Right lobe of liver (tissue), 6 donors: ENCODE measurements at regions not wholly inside any gene's neighbourhood (a gene's known extent, or its start where the extent isn't known, plus 50 kb on each side); places are given as distances from the start of the nearest gene placed in this dataset.

Experiments used
- ATAC-seq, 4 donors: fragments of 200-7000 bp; cut with Tn5 transposase; one replicate each; pipeline ENCODE4 v1.9.1; 2020; ENCODE audit warnings: mild to moderate bottlenecking in 4 of 4, moderate library complexity in 4 of 4
- DNase-seq, 3 donors: peaks; one replicate each; pipeline ENCODE4 v3.0.0-alpha.2; 2020
- H3K27ac ChIP-seq, 3 donors: fragments of 200-600 bp; one replicate each; pipeline ENCODE4 v1.8.0; 2022
- H3K27me3 ChIP-seq, 2 donors: fragments of 200-600 bp; one replicate each; pipeline ENCODE4 v1.8.0; 2022
- H3K36me3 ChIP-seq, 4 donors: fragments of 200-600 bp; sonication (generic) in 1 of 4; one replicate each; pipeline versions ENCODE4 v1.5.1 to v1.8.0; 2017 to 2022; ENCODE audit warnings: control low read depth in 1 of 4
- H3K4me1 ChIP-seq, 4 donors: fragments of 200-600 bp; sonication (generic) in 1 of 4; one replicate each; pipeline versions ENCODE4 v1.5.1 to v1.8.0; 2017 to 2022; ENCODE audit warnings: control low read depth in 1 of 4
- H3K4me3 ChIP-seq, 3 donors: fragments of 200-600 bp; one replicate each; pipeline ENCODE4 v1.8.0; 2022
- H3K9me3 ChIP-seq, 4 donors: fragments of 200-600 bp; sonication (generic) in 1 of 4; one replicate each; pipeline versions ENCODE4 v1.5.1 to v1.8.0; 2017 to 2022; ENCODE audit warnings: control low read depth in 1 of 4
- CTCF ChIP-seq, 4 donors: fragments of 200-600 bp in 3 of 4; fragments of 450-650 bp in 1 of 4; IDR thresholded peaks; one replicate each; pipeline versions ENCODE4 v1.5.1 to v1.8.0; 2016 to 2022; ENCODE audit warnings: antibody characterized with exemption in 4 of 4, mild to moderate bottlenecking in 2 of 4
- POLR2A ChIP-seq: fragments of 450-650 bp; IDR thresholded peaks from one replicate; pipeline ENCODE4 v1.6.1; 2017; ENCODE audit warnings: antibody characterized with exemption, mild to moderate bottlenecking
- WGBS: methylation state at CpG from one replicate; pipeline ENCODE4 v1.1.6; 2018; ENCODE audit warnings: low coverage, low lambda C conversion rate; ENCODE audit not compliant: insufficient coverage; ENCODE audit errors: missing lambda C conversion rate; 5-methylcytosine and 5-hydroxymethylcytosine counted together
- intact Hi-C, 2 donors: fragments of 100-400 bp; cut with DNase I; formaldehyde crosslinking; loops; one replicate each; pipeline versions ENCODE4 v1.11.2 to v1.14.1; 2022
- donor health status: DM: no; HTN: yes; CAD: no.
- donor health status: DM: no; HTN: no; CAD: no.
- donor health status: DM: no; HTN: no; CAD: no.
- donor health status: DM: no; HTN: yes; CAD: no.
- donor health status: DM: no; HTN: yes; CAD: no.

- Histone ChIP-seq H3K27me3 (no peaks in the 10 kb centered on the region), H3K9me3 (no peaks in the 10 kb centered on the region), H3K36me3 (no peaks in the 10 kb centered on the region), H3K27ac (no peak overlapping the region), H3K4me1 (peaks cover 0 to 10% (median 0%) of the 10 kb centered on the region in 4 donors), H3K4me3 (no peak overlapping the region)
- 89% methylated on average over 3 of the region's 3 CpGs for WGBS
- no peak for DNase-seq
- peak in 1 of 4 donors; percentile 31 for ATAC-seq
- TF ChIP-seq POLR2A = no peak
- TF ChIP-seq CTCF (IDR thresholded peaks at IDR 0.05) = no peak
- intact Hi-C loops = no loop called here
Measured at GRCh38 chr20:10877342-10877741, 203.5 kb upstream of the JAG1 start.

GRCh38 chr20:10883166-10883565 is 209.4 kb upstream of the JAG1 start:
- Histone ChIP-seq H3K4me1 (no peaks in the 10 kb centered on the region), H3K9me3 (no peaks in the 10 kb centered on the region), H3K36me3 (no peaks in the 10 kb centered on the region), H3K4me3 (no peak overlapping the region), H3K27ac (no peak overlapping the region), H3K27me3 (no peaks in the 10 kb centered on the region)
- TF ChIP-seq POLR2A (no peak), CTCF (IDR thresholded peaks at IDR 0.05) (no peak)
- no peak for ATAC-seq
- intact Hi-C loops = no loop called here
- no peak for DNase-seq
- WGBS = 70% methylated on average over 3 of the region's 3 CpGs

DNA sequence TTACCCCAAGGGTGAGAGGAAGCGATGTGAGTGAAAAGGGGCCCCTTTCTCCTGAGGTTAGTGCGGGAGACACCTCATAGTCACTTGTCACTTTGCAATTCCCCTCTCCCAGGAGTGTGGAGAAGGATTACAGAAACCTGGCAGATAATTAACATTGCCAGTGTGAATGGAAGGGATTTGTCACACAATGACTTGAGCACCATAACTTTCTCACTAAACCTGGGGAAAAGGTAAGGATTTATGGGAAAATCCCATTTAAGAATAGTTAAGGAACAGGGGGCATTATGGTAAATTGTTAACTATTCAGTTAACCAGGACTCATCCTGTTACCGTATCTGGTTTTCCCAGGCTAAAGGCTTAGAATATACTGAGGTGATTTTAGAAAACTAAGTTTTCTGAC is 219.5 kb upstream of the JAG1 start:
- Histone ChIP-seq H3K27ac (no peak overlapping the region), H3K4me1 (no peaks in the 10 kb centered on the region), H3K36me3 (no peaks in the 10 kb centered on the region), H3K27me3 (no peaks in the 10 kb centered on the region), H3K4me3 (no peak overlapping the region), H3K9me3 (no peaks in the 10 kb centered on the region)
- intact Hi-C loops = no loop called here
- TF ChIP-seq CTCF (IDR thresholded peaks at IDR 0.05) = no peak
- no peak for TF ChIP-seq POLR2A
- DNase-seq (no peak), ATAC-seq (no peak)
- 88% methylated on average over 3 of the region's 3 CpGs for WGBS

DNA sequence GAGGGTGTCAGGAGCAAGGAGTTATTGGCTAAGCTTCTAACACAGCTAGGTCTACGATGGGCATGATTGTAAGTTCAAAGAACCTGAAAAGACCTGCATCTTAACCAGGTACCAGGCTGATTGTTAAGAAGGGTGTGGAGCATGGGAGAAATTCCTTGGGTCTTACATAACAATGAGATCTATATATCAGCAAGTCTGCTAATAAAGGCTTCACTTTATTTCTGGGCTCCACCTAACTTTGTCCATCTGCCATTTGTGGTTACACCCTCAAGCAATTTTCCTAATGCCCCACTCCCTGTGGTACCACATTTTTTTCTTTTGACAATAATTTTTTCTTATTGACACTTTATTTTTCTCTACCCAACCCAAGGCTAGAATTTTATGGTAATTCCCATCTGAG is 223.5 kb upstream of the JAG1 start:
- H3K27me3 ChIP-seq = no peaks in the 10 kb centered on the region
- no peak for DNase-seq
- no peak overlapping the region for H3K4me3 ChIP-seq
- H3K4me1 ChIP-seq = no peaks in the 10 kb centered on the region
- H3K9me3 ChIP-seq = no peaks in the 10 kb centered on the region
- H3K36me3 ChIP-seq = no peaks in the 10 kb centered on the region
- intact Hi-C loops = no loop called here
- H3K27ac ChIP-seq = no peak overlapping the region
- TF ChIP-seq CTCF (IDR thresholded peaks at IDR 0.05) (no peak), POLR2A (no peak)
- WGBS = 90% methylated on average over 1 of the region's 1 CpG
- no peak for ATAC-seq

GRCh38 chr20:10898552-10898951 is 224.8 kb upstream of the JAG1 start:
- Histone ChIP-seq H3K36me3 (no peaks in the 10 kb centered on the region), H3K9me3 (no peaks in the 10 kb centered on the region), H3K4me3 (no peak overlapping the region), H3K27me3 (no peaks in the 10 kb centered on the region), H3K4me1 (no peaks in the 10 kb centered on the region), H3K27ac (no peak overlapping the region)
- intact Hi-C loops = no loop called here
- ATAC-seq = no peak
- no peak for DNase-seq
- TF ChIP-seq POLR2A = no peak
- no peak for TF ChIP-seq CTCF (IDR thresholded peaks at IDR 0.05)
- WGBS = 55% methylated on average over 1 of the region's 1 CpG
